MM.1S (cell line): ENCODE measurements at regions not wholly inside any gene's neighbourhood (a gene's known extent, or its start where the extent isn't known, plus 50 kb on each side); places are given as distances from the start of the nearest gene placed in this dataset.

Source experiments
- DNase-seq: peaks from one replicate; pipeline ENCODE4 v3.0.0-alpha.2; 2015
- H2AFZ ChIP-seq: fragments of 300-600 bp; sonication (generic); 2 replicates; pipeline ENCODE4 v1.6.0; 2016; ENCODE audit warnings: antibody characterized with exemption, low read length
- H3F3A ChIP-seq: fragments of 300-600 bp; sonication (generic); 2 replicates; pipeline ENCODE4 v1.6.1; 2016; ENCODE audit warnings: mild to moderate bottlenecking, antibody characterized with exemption, low read length, moderate library complexity, mixed read lengths; ENCODE audit not compliant: insufficient read depth
- H3K27ac ChIP-seq: fragments of 300-600 bp; sonication (generic); 2 replicates; pipeline ENCODE4 v1.5.1; 2016; ENCODE audit warnings: mild to moderate bottlenecking, low read length
- H3K27me3 ChIP-seq: fragments of 300-600 bp; sonication (generic); replicated peaks from 2 replicates; pipeline ENCODE4 v1.6.0; 2016; ENCODE audit warnings: low read length; ENCODE audit not compliant: insufficient read depth
- H3K36me3 ChIP-seq: fragments of 300-600 bp; sonication (generic); replicated peaks from 2 replicates; pipeline ENCODE4 v1.6.1; 2016; ENCODE audit warnings: mild to moderate bottlenecking, low read length, mixed read lengths; ENCODE audit not compliant: insufficient read depth
- H3K4me1 ChIP-seq: fragments of 300-600 bp; sonication (generic); 2 replicates; pipeline ENCODE4 v1.6.1; 2016; ENCODE audit warnings: low read length, mixed read lengths
- H3K4me2 ChIP-seq: fragments of 300-600 bp; sonication (generic); 2 replicates; pipeline ENCODE4 v1.6.0; 2016; ENCODE audit warnings: low read depth, low read length
- H3K4me3 ChIP-seq: fragments of 300-600 bp; sonication (generic); 2 replicates; pipeline ENCODE4 v1.5.1; 2016; ENCODE audit warnings: low read length, mixed read lengths
- H3K79me2 ChIP-seq: fragments of 300-600 bp; sonication (generic); 2 replicates; pipeline ENCODE4 v1.6.1; 2016; ENCODE audit warnings: mixed run types, low read length, mixed read lengths
- H3K9ac ChIP-seq: fragments of 300-600 bp; sonication (generic); 2 replicates; pipeline ENCODE4 v1.6.1; 2016; ENCODE audit warnings: low read length, mixed read lengths
- H3K9me2 ChIP-seq: fragments of 300-600 bp; sonication (generic); replicated peaks from 2 replicates; pipeline ENCODE4 v1.6.1; 2016; ENCODE audit warnings: mild to moderate bottlenecking, low read length, mixed read lengths; ENCODE audit not compliant: insufficient read depth
- H3K9me3 ChIP-seq: fragments of 300-600 bp; sonication (generic); replicated peaks from 2 replicates; pipeline ENCODE4 v1.6.1; 2016; ENCODE audit warnings: mild to moderate bottlenecking, low read length, mixed read lengths; ENCODE audit not compliant: insufficient read depth
- H4K20me1 ChIP-seq: fragments of 300-600 bp; sonication (generic); 2 replicates; pipeline ENCODE4 v1.6.1; 2016; ENCODE audit warnings: mild to moderate bottlenecking, low read length, moderate library complexity, mixed read lengths; ENCODE audit not compliant: insufficient read depth
- EZH2 ChIP-seq: fragments of 300-600 bp; sonication (generic); optimal IDR thresholded peaks from 2 replicates; pipeline ENCODE3; 2017; ENCODE audit warnings: low read depth, mild to moderate bottlenecking, antibody characterized with exemption, low read length, mixed read lengths
- EZH2phosphoT487 ChIP-seq: fragments of 300-600 bp; sonication (generic); IDR thresholded peaks from 2 replicates; pipeline ENCODE4 v1.6.1; 2018; ENCODE audit warnings: antibody characterized with exemption, low read length
- TF ChIP-seq, protein P1 (sequence below): fragments of 300-600 bp; sonication (generic); IDR thresholded peaks from 2 replicates; pipeline ENCODE4 v1.5.1; 2016; ENCODE audit warnings: antibody characterized with exemption, low read length, mixed read lengths

DNA sequence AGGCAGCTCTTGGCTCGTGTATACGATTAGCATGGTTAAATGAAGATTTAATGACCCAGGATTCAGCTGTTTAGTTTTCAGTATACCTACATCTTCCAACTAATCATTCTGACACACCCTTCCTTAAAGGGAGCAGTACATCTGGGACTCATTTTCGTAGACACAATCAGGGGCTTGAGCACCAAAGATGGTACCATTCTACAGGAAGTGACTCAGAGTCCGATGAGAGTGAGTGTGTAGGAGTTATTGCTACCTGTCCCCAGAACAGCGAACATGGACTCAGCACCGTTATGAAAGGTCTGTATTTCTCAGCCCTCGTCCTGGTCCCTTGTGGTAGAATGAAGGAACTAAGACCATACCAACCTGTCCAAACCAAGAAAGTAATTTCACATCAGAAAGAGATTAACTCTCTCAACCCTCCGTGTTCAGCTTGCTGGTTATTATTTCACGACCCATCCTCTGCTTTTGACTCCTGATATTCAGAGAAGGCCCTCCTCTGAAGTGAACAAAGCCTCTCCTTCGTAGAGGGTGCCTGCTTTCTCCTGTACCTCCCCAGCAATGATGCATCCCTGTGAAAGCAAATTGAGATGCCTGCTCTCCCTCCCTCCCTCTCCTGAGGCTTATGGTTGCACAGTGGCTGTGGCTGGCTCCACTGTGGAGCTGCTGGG lies 214.8 kb downstream of the MTX2 start:
- Histone ChIP-seq H3K36me3 (no peaks in the 10 kb centered on the region), H4K20me1 (no peaks in the 10 kb centered on the region), H3K9me2 (no peaks in the 10 kb centered on the region; the same call in 1 of the 2 replicates), H2AFZ (no peak overlapping the region), H3K27me3 (no peaks in the 10 kb centered on the region), H3K79me2 (no peaks in the 10 kb centered on the region), H3K9me3 (no peaks in the 10 kb centered on the region), H3K27ac (no peak overlapping the region), H3K4me3 (no peak overlapping the region), H3K4me2 (no peak overlapping the region), H3K4me1 (no peaks in the 10 kb centered on the region), H3K9ac (no peak overlapping the region), H3F3A (no peaks in the 10 kb centered on the region)
- TF ChIP-seq, protein P1, sequence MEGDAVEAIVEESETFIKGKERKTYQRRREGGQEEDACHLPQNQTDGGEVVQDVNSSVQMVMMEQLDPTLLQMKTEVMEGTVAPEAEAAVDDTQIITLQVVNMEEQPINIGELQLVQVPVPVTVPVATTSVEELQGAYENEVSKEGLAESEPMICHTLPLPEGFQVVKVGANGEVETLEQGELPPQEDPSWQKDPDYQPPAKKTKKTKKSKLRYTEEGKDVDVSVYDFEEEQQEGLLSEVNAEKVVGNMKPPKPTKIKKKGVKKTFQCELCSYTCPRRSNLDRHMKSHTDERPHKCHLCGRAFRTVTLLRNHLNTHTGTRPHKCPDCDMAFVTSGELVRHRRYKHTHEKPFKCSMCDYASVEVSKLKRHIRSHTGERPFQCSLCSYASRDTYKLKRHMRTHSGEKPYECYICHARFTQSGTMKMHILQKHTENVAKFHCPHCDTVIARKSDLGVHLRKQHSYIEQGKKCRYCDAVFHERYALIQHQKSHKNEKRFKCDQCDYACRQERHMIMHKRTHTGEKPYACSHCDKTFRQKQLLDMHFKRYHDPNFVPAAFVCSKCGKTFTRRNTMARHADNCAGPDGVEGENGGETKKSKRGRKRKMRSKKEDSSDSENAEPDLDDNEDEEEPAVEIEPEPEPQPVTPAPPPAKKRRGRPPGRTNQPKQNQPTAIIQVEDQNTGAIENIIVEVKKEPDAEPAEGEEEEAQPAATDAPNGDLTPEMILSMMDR = no peak
- TF ChIP-seq EZH2phosphoT487 (no peak), EZH2 (no peak)
- DNase-seq = no peak

DNA sequence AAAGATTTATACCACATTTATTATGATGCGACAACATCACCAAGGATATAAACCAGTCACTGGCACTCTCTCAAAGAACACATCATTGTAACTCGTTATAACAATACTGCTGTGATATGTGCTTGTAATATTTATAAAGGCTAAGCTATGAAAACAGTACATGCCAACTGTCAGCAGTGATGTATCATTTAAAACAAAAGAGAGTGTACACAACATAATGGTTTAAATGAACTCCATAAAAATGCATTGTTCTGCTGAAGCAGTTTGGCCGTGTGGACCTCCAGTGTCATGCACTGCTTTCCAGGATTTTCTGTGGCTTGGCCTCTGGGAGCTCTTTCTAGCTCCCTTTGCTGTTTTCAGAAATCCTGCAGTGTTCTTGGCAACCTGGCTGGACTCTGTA lies 215.6 kb downstream of the MTX2 start:
- no peaks in the 10 kb centered on the region; the same call in 1 of the 2 replicates for H3K9me2 ChIP-seq
- no peaks in the 10 kb centered on the region for H3K36me3 ChIP-seq
- H3K27ac ChIP-seq = no peak overlapping the region
- no peak overlapping the region for H3K4me3 ChIP-seq
- no peak for TF ChIP-seq EZH2
- TF ChIP-seq, protein P1 = no peak
- no peak for TF ChIP-seq EZH2phosphoT487
- no peaks in the 10 kb centered on the region for H3K79me2 ChIP-seq
- no peaks in the 10 kb centered on the region for H4K20me1 ChIP-seq
- no peak overlapping the region for H3K4me2 ChIP-seq
- no peaks in the 10 kb centered on the region for H3K9me3 ChIP-seq
- DNase-seq = no peak
- H3K4me1 ChIP-seq = no peaks in the 10 kb centered on the region
- H2AFZ ChIP-seq = no peak overlapping the region
- H3F3A ChIP-seq = no peaks in the 10 kb centered on the region
- H3K9ac ChIP-seq = no peak overlapping the region
- no peaks in the 10 kb centered on the region for H3K27me3 ChIP-seq

DNA sequence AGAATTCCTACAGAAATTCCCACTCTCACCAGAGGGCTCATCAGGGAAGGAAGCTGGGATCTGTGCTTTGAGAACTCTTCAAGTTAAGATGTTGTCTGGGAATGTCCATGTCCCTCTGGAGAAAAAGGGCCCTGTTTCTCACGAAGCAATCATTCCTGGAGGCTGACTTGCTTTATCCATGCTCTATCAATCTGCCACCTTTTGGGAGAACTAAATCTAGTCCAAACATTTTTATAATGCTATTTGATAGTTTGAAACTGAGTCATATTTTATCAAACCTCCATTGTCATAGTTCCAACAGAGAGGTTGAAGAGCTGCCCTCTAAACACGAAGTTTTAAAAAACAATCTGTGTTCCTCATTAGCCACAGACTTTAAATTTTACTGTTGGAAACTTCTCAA lies 219.2 kb downstream of the MTX2 start:
- no peak overlapping the region for H2AFZ ChIP-seq

More for the DNA sequence above, 219.2 kb downstream of the MTX2 start:
- Histone ChIP-seq H4K20me1 (no peaks in the 10 kb centered on the region), H3K9me2 (no peaks in the 10 kb centered on the region), H3K79me2 (no peaks in the 10 kb centered on the region), H3K27ac (no peak overlapping the region), H3F3A (peaks cover 14% of the 10 kb centered on the region), H3K4me3 (no peak overlapping the region), H3K4me2 (no peak overlapping the region), H3K9me3 (no peaks in the 10 kb centered on the region), H3K36me3 (no peaks in the 10 kb centered on the region), H3K9ac (no peak overlapping the region), H3K27me3 (no peaks in the 10 kb centered on the region), H3K4me1 (peaks cover 12% of the 10 kb centered on the region)
- TF ChIP-seq EZH2phosphoT487 (no peak), EZH2 (no peak)
- TF ChIP-seq, protein P1 = no peak
- DNase-seq = no peak
